Calu3 (cell line): ENCODE measurements at regions not wholly inside any gene's neighbourhood (a gene's known extent, or its start where the extent isn't known, plus 50 kb on each side); places are given as distances from the start of the nearest gene placed in this dataset.

Source experiments
- BruUV-seq: library from RNA; stranded (reverse); fragments of 400-500 nt; replicated peaks from 2 replicates; lab custom pipeline; 2021; lab: Mats Ljungman, UMichigan
- CTCF ChIA-PET: fragments of 300-600 bp; sonication (Branson Sonifier 250); formaldehyde crosslinking; loops from one replicate; lab custom pipeline; 2022; ENCODE audit warnings: antibody characterized with exemption; lab: Charles Lee
- DNase-seq: peaks from one replicate; pipeline ENCODE4 v3.0.0; 2022
- H3K27ac Mint-ChIP-seq: one replicate; pipeline ENCODE4 v1.8.0; 2022; ENCODE audit warnings: mixed read lengths; ENCODE audit not compliant: unreplicated experiment
- H3K27me3 Mint-ChIP-seq: one replicate; pipeline ENCODE4 v1.8.0; 2022; ENCODE audit warnings: mixed read lengths; ENCODE audit not compliant: unreplicated experiment
- H3K36me3 Mint-ChIP-seq: one replicate; pipeline ENCODE4 v1.8.0; 2022; ENCODE audit warnings: mild to moderate bottlenecking, moderate library complexity, mixed read lengths; ENCODE audit not compliant: insufficient read depth, unreplicated experiment
- H3K4me1 Mint-ChIP-seq: one replicate; pipeline ENCODE4 v1.8.0; 2022; ENCODE audit warnings: mild to moderate bottlenecking, low read depth, mixed read lengths; ENCODE audit not compliant: unreplicated experiment
- H3K4me3 Mint-ChIP-seq: one replicate; pipeline ENCODE4 v1.8.0; 2022; ENCODE audit warnings: mild to moderate bottlenecking, low read depth, moderate library complexity, mixed read lengths; ENCODE audit not compliant: unreplicated experiment
- H3K9me3 Mint-ChIP-seq: one replicate; pipeline ENCODE4 v1.8.0; 2022; ENCODE audit warnings: low read depth, mixed read lengths; ENCODE audit not compliant: unreplicated experiment
- intact Hi-C: fragments of 100-400 bp; cut with micrococcal nuclease; formaldehyde crosslinking; loops from one replicate; pipeline ENCODE4 v1.10.0; 2022; ENCODE audit not compliant: unreplicated experiment
- TF ChIP-seq, protein P1 (sequence below): fragments of 200-600 bp; IDR thresholded peaks from one replicate; pipeline ENCODE4 v1.8.0; 2022; ENCODE audit warnings: antibody characterized with exemption; ENCODE audit not compliant: unreplicated experiment

DNA sequence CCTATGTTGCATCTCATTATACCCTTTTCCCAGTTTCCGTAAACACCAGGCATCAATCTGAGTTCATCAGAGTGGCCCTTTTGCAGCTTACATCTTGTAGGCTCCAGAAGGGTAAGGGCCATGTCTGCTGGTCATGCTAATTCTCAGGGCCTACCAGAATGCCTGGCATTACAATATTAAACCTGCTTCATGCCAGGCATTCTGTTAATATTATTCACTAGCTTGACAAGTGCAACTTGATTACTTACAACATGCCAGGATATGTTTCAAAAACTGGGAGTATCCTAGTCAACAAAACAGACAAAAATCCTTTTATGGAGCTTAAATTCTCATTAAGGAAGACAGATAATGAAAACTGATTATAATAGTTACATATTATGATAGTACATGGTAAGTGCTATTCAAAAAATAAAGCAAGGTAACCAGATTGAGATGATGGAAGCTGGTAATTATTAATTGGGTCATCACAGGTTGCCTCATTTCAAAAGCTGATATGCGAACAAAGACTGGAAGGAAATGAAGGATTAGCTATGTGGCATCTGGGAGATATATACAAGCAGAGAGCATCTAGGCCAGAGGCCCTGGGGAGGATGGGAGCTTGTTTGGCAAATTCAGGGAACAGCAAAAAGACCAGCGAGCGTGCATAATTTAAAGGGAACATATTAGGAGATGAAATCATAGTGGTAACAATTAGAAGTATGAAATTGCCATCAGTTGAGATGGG, 406.3 kb downstream of the DMRT2 start:
- intact Hi-C loops: no loop called here
- no peaks in the 10 kb centered on the region for H3K36me3 Mint-ChIP-seq
- no peak overlapping the region for H3K27ac Mint-ChIP-seq
- H3K27me3 Mint-ChIP-seq: no peaks in the 10 kb centered on the region
- no peak for DNase-seq
- H3K9me3 Mint-ChIP-seq: peaks cover 10% of the 10 kb centered on the region
- no peaks in the 10 kb centered on the region for H3K4me1 Mint-ChIP-seq
- BruUV-seq: no TSS peak
- TF ChIP-seq, protein P1, sequence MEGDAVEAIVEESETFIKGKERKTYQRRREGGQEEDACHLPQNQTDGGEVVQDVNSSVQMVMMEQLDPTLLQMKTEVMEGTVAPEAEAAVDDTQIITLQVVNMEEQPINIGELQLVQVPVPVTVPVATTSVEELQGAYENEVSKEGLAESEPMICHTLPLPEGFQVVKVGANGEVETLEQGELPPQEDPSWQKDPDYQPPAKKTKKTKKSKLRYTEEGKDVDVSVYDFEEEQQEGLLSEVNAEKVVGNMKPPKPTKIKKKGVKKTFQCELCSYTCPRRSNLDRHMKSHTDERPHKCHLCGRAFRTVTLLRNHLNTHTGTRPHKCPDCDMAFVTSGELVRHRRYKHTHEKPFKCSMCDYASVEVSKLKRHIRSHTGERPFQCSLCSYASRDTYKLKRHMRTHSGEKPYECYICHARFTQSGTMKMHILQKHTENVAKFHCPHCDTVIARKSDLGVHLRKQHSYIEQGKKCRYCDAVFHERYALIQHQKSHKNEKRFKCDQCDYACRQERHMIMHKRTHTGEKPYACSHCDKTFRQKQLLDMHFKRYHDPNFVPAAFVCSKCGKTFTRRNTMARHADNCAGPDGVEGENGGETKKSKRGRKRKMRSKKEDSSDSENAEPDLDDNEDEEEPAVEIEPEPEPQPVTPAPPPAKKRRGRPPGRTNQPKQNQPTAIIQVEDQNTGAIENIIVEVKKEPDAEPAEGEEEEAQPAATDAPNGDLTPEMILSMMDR: no peak
- H3K4me3 Mint-ChIP-seq: no peak overlapping the region
- CTCF ChIA-PET: no interaction called here

- Mint-ChIP-seq H3K27ac (no peak overlapping the region), H3K4me3 (no peak overlapping the region)
- CTCF ChIA-PET: no interaction called here
Observed at GRCh38 chr9:1457460-1457859, 407.3 kb downstream of the DMRT2 start.

DNA sequence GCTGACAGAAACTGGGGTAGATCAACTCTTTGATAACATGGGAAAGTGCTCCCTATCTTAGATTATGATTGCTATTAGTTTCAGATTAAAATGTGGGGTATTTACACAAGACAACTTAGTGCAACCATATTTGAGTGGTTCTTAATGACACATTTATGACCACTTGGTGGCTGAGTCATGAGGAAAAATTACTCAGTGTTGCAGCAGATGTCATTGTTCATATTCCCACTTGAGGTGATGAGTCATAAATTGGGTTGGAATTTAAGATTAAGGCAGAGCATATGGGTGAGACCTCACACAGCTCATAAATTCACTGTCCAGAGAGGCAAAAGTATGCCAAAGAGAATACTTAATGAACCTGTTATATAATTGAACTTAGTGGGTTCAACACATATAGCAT, 408.3 kb downstream of the DMRT2 start:
- BruUV-seq: no TSS peak
- CTCF ChIA-PET: no interaction called here
- TF ChIP-seq, protein P1: no peak
- no peaks in the 10 kb centered on the region for H3K4me1 Mint-ChIP-seq
- no peak for DNase-seq
- intact Hi-C loops: no loop called here
- no peaks in the 10 kb centered on the region for H3K36me3 Mint-ChIP-seq
- no peak overlapping the region for H3K27ac Mint-ChIP-seq
- H3K9me3 Mint-ChIP-seq: peaks cover 10% of the 10 kb centered on the region
- no peak overlapping the region for H3K4me3 Mint-ChIP-seq
- H3K27me3 Mint-ChIP-seq: no peaks in the 10 kb centered on the region

More at GRCh38 chr9:1457460-1457859, 407.3 kb downstream of the DMRT2 start:
- H3K27me3 Mint-ChIP-seq: no peaks in the 10 kb centered on the region
- no TSS peak for BruUV-seq
- intact Hi-C loops: no loop called here
- H3K9me3 Mint-ChIP-seq: peaks cover 10% of the 10 kb centered on the region
- no peaks in the 10 kb centered on the region for H3K4me1 Mint-ChIP-seq
- no peaks in the 10 kb centered on the region for H3K36me3 Mint-ChIP-seq
- TF ChIP-seq, protein P1: no peak
- no peak for DNase-seq

GRCh38 chr9:1460143-1460769, 410.1 kb downstream of the DMRT2 start:
- no peak overlapping the region for H3K27ac Mint-ChIP-seq
- CTCF ChIA-PET: no interaction called here
- BruUV-seq: no TSS peak
- TF ChIP-seq, protein P1: no peak
- intact Hi-C loops: no loop called here
- H3K36me3 Mint-ChIP-seq: no peaks in the 10 kb centered on the region
- no peaks in the 10 kb centered on the region for H3K4me1 Mint-ChIP-seq
- H3K4me3 Mint-ChIP-seq: no peak overlapping the region
- peaks cover 8% of the 10 kb centered on the region for H3K9me3 Mint-ChIP-seq
- no peak for DNase-seq
- no peaks in the 10 kb centered on the region for H3K27me3 Mint-ChIP-seq
